GM18505 (cell line): ENCODE measurements at regions not wholly inside any gene's neighbourhood (a gene's known extent, or its start where the extent isn't known, plus 50 kb on each side); places are given as distances from the start of the nearest gene placed in this dataset.
"Not testable (repeated sequence)": the region's sequence is repeated elsewhere in the genome, so short reads cannot be mapped to it uniquely, and the experiment has no call there.

Experiments
- ATAC-seq: cut with Tn5 transposase; IDR thresholded peaks from one replicate; pipeline ENCODE4 v1.9.1; 2021; ENCODE audit not compliant: unreplicated experiment
- POLR2A ChIP-seq: IDR thresholded peaks from 4 replicates; pipeline ENCODE4 v1.6.1; 2011; ENCODE audit warnings: borderline replicate concordance; ENCODE audit not compliant: insufficient read depth, insufficient read length; ENCODE audit errors: extremely low read depth

GRCh38 chr16:85197611-85198566 is 85.6 kb upstream of the CIBAR2 start:
- ATAC-seq, result no peak
- no peak for TF ChIP-seq POLR2A

- ATAC-seq, result no peak
- no peak for TF ChIP-seq POLR2A
Observed at GRCh38 chr16:85199069-85199725, 86.9 kb upstream of the CIBAR2 start.

GRCh38 chr16:85199880-85200279 is 87.6 kb upstream of the CIBAR2 start:
- no peak for ATAC-seq
- TF ChIP-seq POLR2A, result no peak

GRCh38 chr16:85200471-85201278 is 88.4 kb upstream of the CIBAR2 start:
- no peak for TF ChIP-seq POLR2A
- ATAC-seq, result no peak

- no peak for TF ChIP-seq POLR2A
Observed at GRCh38 chr16:85201574-85201973, 89.3 kb upstream of the CIBAR2 start.

GRCh38 chr16:85202051-85202601 is 89.9 kb upstream of the CIBAR2 start:
- ATAC-seq, result no peak
- TF ChIP-seq POLR2A, result no peak

More at GRCh38 chr16:85201574-85201973, 89.3 kb upstream of the CIBAR2 start:
- ATAC-seq, result no peak

GRCh38 chr16:85202631-85203461 is 90.6 kb upstream of the CIBAR2 start:
- no peak for TF ChIP-seq POLR2A
- no peak for ATAC-seq

- ATAC-seq, result no peak
- TF ChIP-seq POLR2A, result no peak
Observed at GRCh38 chr16:85203462-85203813, 91.2 kb upstream of the CIBAR2 start.

GRCh38 chr16:85204242-85205010 is 92.2 kb upstream of the CIBAR2 start:
- ATAC-seq, result no peak

GRCh38 chr16:85205257-85205656 is 93.0 kb upstream of the CIBAR2 start:
- not testable (repeated sequence) for ATAC-seq

More at GRCh38 chr16:85204242-85205010, 92.2 kb upstream of the CIBAR2 start:
- no peak for TF ChIP-seq POLR2A

GRCh38 chr16:85205747-85206471 is 93.6 kb upstream of the CIBAR2 start:
- no peak for TF ChIP-seq POLR2A
- ATAC-seq, result no peak
